Heart left ventricle (tissue), 16 donors: ENCODE measurements at regions not wholly inside any gene's neighbourhood (a gene's known extent, or its start where the extent isn't known, plus 50 kb on each side); places are given as distances from the start of the nearest gene placed in this dataset.
"Not testable (repeated sequence)": the region's sequence is repeated elsewhere in the genome, so short reads cannot be mapped to it uniquely, and the experiment has no call there.

Experiments used
- ATAC-seq, 4 donors: fragments of 200-7000 bp; cut with Tn5 transposase; one replicate each; pipeline ENCODE4 v1.9.1; 2020 to 2022; ENCODE audit warnings: moderate library complexity in 4 of 4, mild to moderate bottlenecking in 3 of 4, moderate number of reproducible peaks in 1 of 4
- DNase-seq, 5 donors: peaks; one replicate each; pipeline ENCODE4 v3.0.0-alpha.2; 2020
- H3K27ac ChIP-seq, 12 donors: fragments of 200-600 bp; sonication (generic) in 4 of 12; one replicate each; pipeline versions ENCODE4 v1.5.0 to v1.8.0; 2016 to 2022; ENCODE audit warnings: mild to moderate bottlenecking in 2 of 12
- H3K27me3 ChIP-seq, 9 donors: fragments of 200-600 bp; sonication (generic) in 2 of 9; one replicate each; pipeline versions ENCODE4 v1.5.1 to v1.8.0; 2016 to 2022; ENCODE audit warnings: mild to moderate bottlenecking in 3 of 9
- H3K36me3 ChIP-seq, 9 donors: fragments of 200-600 bp; sonication (generic) in 2 of 9; one replicate each; pipeline versions ENCODE4 v1.5.0 to v1.8.0; 2018 to 2022; ENCODE audit warnings: mild to moderate bottlenecking in 2 of 9
- H3K4me1 ChIP-seq, 12 donors: fragments of 200-600 bp; sonication (generic) in 4 of 12; one replicate each; pipeline versions ENCODE4 v1.5.0 to v1.8.0; 2016 to 2022; ENCODE audit warnings: mild to moderate bottlenecking in 3 of 12
- H3K4me3 ChIP-seq, 12 donors: fragments of 200-600 bp; sonication (generic) in 4 of 12; one replicate each; pipeline versions ENCODE4 v1.5.0 to v1.8.0; 2017 to 2022; ENCODE audit warnings: mild to moderate bottlenecking in 9 of 12, moderate library complexity in 4 of 12
- H3K9me3 ChIP-seq, 12 donors: fragments of 200-600 bp; sonication (generic) in 4 of 12; one replicate each; pipeline versions ENCODE4 v1.5.0 to v1.8.0; 2016 to 2022; ENCODE audit warnings: mild to moderate bottlenecking in 1 of 12
- CTCF ChIP-seq, 12 donors: fragments of 200-600 bp; sonication (generic) in 4 of 12; IDR thresholded peaks; one replicate each; pipeline versions ENCODE4 v1.5.0 to v1.8.0; 2018 to 2022; ENCODE audit warnings: antibody characterized with exemption in 12 of 12, mild to moderate bottlenecking in 5 of 12
- POLR2A ChIP-seq, 2 donors: fragments of 450-650 bp; IDR thresholded peaks; one replicate each; pipeline ENCODE4 v1.6.1; 2017; ENCODE audit warnings: antibody characterized with exemption in 2 of 2, mild to moderate bottlenecking in 2 of 2, moderate library complexity in 2 of 2
- WGBS, 4 donors: extraction: QIAGEN DNeasy Blood & Tissue Kit in 2 of 4; methylation state at CpG; one replicate each; pipeline versions ENCODE4 v1.1.5 to v1.1.7; 2013 to 2018; 5-methylcytosine and 5-hydroxymethylcytosine counted together
- intact Hi-C, 10 donors: fragments of 100-400 bp; cut with DNase I; formaldehyde crosslinking; loops; one replicate each; pipeline versions ENCODE4 v1.11.1 to v1.14.2; 2022
- donor health status: ischemic (EF 13 %, LVEDD 7.1; RV severe dilation, severe dysfunction).
- donor health status: healthy with polysubstance abuse.
- donor health status: DM: no; HTN: yes; CAD: no.
- donor health status: DM: no; HTN: no; CAD: no.
- donor health status: ischemic (EF 25% LVEDD 6.9; RV normal size, moderate dysfunction).
- donor health status: ischemic (EF 25% LVEDD 5.7; RV mildly dilated, moderate dysfunction).
- donor health status: healthy.
- donor health status: DM: yes; HTN: yes; CAD: no.
- donor health status: ischemic (EF 35%, LVEDD 5.7; RV mildly dilated, moderate dysfunction).
- donor health status: nonischemic (EF 11% LVEDD 7.7; RV severe dilation, severe dysfunction).
- donor health status: DM: yes; HTN: yes; CAD: no.
- donor health status: PGD.
- donor health status: ischemic (EF 29% LVEDD 5.4; RV normal size, mild dysfunction).
- donor health status: nonischemic (EF 23%, LVEDD 6.1; RV moderate dilation, normal function).

- Histone ChIP-seq H3K9me3 (peaks cover 0 to 5% (median 0%) of the 10 kb centered on the region in 12 donors), H3K4me1 (no peaks in the 10 kb centered on the region), H3K27me3 (no peaks in the 10 kb centered on the region), H3K36me3 (no peaks in the 10 kb centered on the region), H3K4me3 (no peak overlapping the region), H3K27ac (no peak overlapping the region)
- 89 to 90% (median 90%) methylated on average over 10 of the region's 10 CpGs for WGBS, 4 donors
- intact Hi-C loops = no loop called here
- DNase-seq (no peak), ATAC-seq (no peak)
- no peak for TF ChIP-seq POLR2A (IDR thresholded peaks at IDR 0.05)
- no peak for TF ChIP-seq CTCF (IDR thresholded peaks at IDR 0.05)
Measured at GRCh38 chr13:44780591-44781280, 204.6 kb upstream of the TSC22D1 start.

- Histone ChIP-seq H3K27me3 (no peaks in the 10 kb centered on the region), H3K27ac (no peak overlapping the region), H3K4me1 (no peaks in the 10 kb centered on the region), H3K9me3 (peaks cover 0 to 11% (median 0%) of the 10 kb centered on the region in 12 donors), H3K36me3 (no peaks in the 10 kb centered on the region), H3K4me3 (no peak overlapping the region)
- ATAC-seq = no peak
- 76 to 82% (median 79%) methylated on average over 9 of the region's 9 CpGs for WGBS, 4 donors
- TF ChIP-seq POLR2A (IDR thresholded peaks at IDR 0.05) (no peak), CTCF (IDR thresholded peaks at IDR 0.05) (no peak)
- DNase-seq = no peak
- intact Hi-C loops = no loop called here
Measured at GRCh38 chr13:44778761-44779484, 202.8 kb upstream of the TSC22D1 start.

- intact Hi-C loops, H3K27me3 ChIP-seq, H3K36me3 ChIP-seq, DNase-seq, H3K4me1 ChIP-seq, ATAC-seq, H3K4me3 ChIP-seq, H3K27ac ChIP-seq: not testable (repeated sequence)
- 91 to 94% (median 92%) methylated on average over 3 of the region's 3 CpGs for WGBS, 4 donors
- peaks cover 0 to 11% (median 0%) of the 10 kb centered on the region in 12 donors for H3K9me3 ChIP-seq
Measured at GRCh38 chr13:44775290-44775689, 199.2 kb upstream of the TSC22D1 start.

GRCh38 chr13:44770951-44771350, 194.8 kb upstream of the TSC22D1 start:
- ATAC-seq = no peak
- no peaks in the 10 kb centered on the region for H3K27me3 ChIP-seq
- TF ChIP-seq CTCF (IDR thresholded peaks at IDR 0.05) (no peak), POLR2A (IDR thresholded peaks at IDR 0.05) (no peak)
- H3K36me3 ChIP-seq = no peaks in the 10 kb centered on the region
- DNase-seq = no peak
- peaks cover 0 to 10% (median 0%) of the 10 kb centered on the region in 12 donors for H3K9me3 ChIP-seq
- H3K4me3 ChIP-seq = no peak overlapping the region
- H3K27ac ChIP-seq = no peak overlapping the region
- intact Hi-C loops = no loop called here
- WGBS, 4 donors = 93 to 98% (median 96%) methylated on average over 5 of the region's 5 CpGs
- H3K4me1 ChIP-seq = peaks cover 0 to 19% (median 0%) of the 10 kb centered on the region in 12 donors
